Jurkat, Clone E6-1 (cell line): ENCODE measurements at regions not wholly inside any gene's neighbourhood (a gene's known extent, or its start where the extent isn't known, plus 50 kb on each side); places are given as distances from the start of the nearest gene placed in this dataset.

Experiments
- DNase-seq: peaks from one replicate; pipeline ENCODE4 v3.0.0-alpha.2; 2011; ENCODE audit warnings: low read depth, low spot score
- H3K4me3 ChIP-seq: 2 replicates; pipeline ENCODE4 v1.5.1; 2011; ENCODE audit warnings: mild to moderate bottlenecking, low read length, control low read depth, moderate library complexity

- DNase-seq: no peak
- H3K4me3 ChIP-seq: no peak overlapping the region
These were observed 212.8 kb upstream of the KBTBD8 start for GRCh38 chr3:66785191-66785909.

DNA sequence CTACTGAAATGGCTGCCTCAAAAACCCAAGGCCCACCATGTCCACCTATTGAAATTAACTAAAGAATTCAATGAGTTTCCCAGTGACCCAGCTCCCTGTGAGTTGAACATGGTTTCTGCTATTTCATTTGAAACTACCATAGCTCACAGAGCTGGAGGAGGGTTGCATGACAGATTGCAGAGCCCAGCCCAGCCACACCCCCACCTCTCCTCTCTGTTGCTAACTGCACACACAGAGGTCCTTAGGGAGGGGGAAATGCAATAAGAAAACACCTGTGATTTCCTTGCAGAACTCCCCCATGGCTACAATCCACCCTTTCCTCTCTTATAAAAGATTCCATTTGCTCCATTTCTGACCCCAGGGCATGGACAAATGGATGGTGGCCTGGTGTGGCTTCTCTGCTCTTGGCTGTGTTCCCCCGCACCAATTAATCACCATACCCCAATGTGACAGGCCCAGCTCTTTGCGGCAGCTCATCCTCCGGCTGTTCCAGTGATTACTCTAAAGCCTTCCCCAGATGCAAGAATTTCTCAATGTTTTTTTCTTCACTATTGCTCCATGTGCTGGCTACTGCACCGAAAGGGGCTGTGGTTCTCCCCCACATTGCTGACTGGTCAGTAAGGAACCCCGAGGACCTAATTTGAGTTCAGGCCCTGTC is 208.4 kb upstream of the KBTBD8 start:
- DNase-seq: no peak
- no peak overlapping the region for H3K4me3 ChIP-seq

- no peak for DNase-seq
- no peak overlapping the region for H3K4me3 ChIP-seq
These were observed 206.0 kb upstream of the KBTBD8 start for GRCh38 chr3:66792086-66792485.

DNA sequence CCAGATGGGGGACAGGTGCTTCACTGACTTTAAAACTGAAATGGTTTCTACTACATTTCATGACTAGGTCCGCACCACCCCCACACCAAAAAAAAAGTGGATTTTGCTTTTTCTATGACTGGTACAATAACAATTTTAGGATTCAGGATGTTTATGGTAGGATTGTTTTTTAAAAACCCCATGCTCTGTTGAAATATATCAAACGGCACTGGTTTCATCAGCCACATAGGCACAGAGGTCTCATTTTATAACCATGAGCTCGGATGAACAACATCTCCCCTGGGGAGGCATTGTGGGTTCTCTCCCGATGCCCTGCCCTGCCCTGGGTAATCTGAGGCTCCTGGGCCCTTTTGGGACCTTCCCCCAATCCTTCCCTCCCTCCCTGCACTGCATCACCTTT is 202.7 kb upstream of the KBTBD8 start:
- no peak overlapping the region for H3K4me3 ChIP-seq
- no peak for DNase-seq

GRCh38 chr3:66796343-66796742 is 201.8 kb upstream of the KBTBD8 start:
- no peak overlapping the region for H3K4me3 ChIP-seq
- DNase-seq: no peak

DNA sequence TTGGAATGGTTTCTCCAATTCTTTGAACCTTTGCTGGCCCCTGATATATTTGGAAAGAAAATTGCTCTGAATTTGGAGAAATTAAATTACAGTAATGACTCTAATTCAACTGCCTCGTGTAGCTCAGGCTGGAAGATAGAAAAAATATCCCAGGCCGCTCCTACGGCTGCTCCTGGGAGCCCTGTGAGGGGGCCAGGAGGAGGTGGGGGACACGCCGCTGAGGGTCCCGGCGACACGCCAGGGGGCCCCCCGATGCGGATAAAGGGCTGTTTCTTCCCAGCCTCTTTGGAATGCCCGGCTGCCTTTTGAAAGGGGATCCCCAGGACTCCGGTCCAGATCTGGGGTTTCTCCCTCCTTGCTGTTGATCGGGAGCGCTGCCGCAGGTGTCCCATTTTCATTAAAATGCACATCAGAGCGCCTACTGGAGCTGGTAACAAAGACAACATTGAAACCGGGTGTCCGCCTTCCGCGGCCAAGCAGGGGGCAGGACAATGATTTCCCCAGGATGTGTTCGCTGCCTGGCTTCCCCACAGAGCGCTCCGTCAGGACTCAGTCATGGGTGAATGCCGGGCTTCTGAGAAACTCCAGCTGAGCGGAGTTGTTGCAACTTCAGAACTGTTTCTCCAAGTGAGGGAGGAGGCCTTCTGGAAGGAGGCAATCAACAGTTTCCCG is 200.1 kb upstream of the KBTBD8 start:
- DNase-seq: no peak
- no peak overlapping the region for H3K4me3 ChIP-seq

DNA sequence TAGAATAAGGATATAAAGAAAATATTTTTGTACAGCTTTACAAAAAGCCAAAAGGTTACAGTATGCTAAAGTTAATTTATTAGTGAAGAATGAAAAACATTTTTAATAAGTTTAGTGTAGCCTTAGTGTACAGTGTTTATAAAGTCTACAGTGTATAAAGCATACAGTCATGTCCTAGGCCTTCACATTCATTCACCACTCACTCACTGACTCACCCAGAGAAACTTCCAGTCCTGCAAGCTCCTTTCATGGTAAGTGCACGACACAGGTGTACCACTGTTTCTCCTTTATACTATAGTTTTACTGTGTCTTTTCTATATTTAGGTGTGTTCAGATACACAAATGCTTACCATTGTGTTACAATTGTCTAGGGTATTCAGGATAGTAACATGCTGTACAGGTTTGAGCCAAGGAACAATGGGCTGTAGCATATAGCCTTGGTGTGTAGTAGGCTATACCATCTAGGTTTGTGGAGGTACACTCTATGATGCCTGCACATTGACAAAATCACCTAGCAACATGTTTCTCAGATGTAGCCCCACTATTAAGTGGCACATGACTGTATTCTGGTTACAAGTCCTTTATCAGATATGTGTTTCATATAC is 197.1 kb upstream of the KBTBD8 start:
- no peak overlapping the region for H3K4me3 ChIP-seq
- DNase-seq: no peak

DNA sequence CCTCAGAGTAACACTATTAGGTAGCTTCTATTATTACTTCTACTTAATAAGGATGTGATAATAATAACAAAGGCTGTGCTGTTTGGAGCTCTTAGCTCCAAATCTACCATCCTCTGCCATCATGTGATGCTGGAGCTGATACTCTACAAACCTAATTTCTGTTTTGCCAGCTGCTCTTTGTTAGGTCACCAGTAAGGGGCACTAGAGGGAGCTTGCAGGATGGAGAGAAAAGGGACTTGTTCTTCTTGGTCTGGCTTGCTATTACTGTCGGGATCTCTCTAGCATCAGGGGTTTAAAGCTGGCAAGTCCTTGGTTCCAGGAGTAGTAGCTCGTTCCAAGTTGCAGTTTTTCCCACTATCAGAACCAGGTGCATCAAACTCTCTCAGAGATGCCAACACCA is 194.9 kb upstream of the KBTBD8 start:
- DNase-seq: no peak
- no peak overlapping the region for H3K4me3 ChIP-seq

DNA sequence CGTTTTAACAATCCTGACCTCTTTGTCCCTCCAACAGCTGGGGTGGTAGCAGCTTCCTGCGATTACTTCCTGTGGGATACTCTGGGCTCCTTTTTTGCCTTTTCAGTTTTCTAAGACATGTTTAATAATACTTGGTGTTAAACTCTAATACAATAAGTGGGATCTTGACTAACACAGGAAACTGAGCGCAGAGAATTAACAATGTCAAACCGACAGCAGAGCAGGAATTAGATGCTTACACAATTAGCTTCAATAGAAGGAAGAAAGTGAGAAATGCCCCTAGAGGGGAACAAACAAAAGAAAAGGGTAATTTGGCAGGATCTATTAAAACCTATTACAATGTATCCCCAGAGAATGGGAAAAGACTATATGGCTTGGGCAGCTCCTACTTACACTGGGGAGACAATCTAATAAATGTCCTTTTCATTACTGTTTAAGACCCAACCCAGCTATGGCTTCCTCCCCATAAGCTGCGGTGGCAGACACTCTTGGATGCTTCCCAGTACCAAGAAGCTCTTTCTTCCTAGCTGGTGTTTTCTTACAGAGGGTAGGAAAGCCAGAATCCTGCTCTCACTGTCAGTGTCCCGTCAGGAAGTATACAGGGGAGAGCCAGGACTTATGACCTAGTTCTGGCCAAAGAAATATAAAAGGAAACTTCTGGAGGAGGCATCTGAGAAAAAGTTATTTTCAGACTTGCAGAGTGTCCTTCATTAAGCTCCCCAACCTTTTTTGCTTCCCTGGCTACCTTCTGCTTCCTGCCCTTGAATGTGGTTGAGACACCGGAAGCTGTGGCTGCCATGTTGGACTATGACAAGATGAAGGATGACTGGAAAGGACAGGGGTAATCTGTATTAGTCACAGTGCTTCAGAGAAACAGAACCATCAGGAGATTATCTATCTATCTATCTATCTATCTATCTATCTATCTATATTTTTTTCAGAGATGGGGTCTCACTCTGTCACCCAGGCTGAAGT is 194.1 kb upstream of the KBTBD8 start:
- DNase-seq: no peak
- no peak overlapping the region for H3K4me3 ChIP-seq

- H3K4me3 ChIP-seq: no peak overlapping the region
- DNase-seq: peak; percentile 68
These were observed 189.1 kb upstream of the KBTBD8 start for GRCh38 chr3:66808891-66809594.

GRCh38 chr3:66809595-66809958 is 188.5 kb upstream of the KBTBD8 start:
- no peak for DNase-seq
- no peak overlapping the region for H3K4me3 ChIP-seq

- no peak for DNase-seq
- no peak overlapping the region for H3K4me3 ChIP-seq
These were observed 186.0 kb upstream of the KBTBD8 start for GRCh38 chr3:66812136-66812535.

DNA sequence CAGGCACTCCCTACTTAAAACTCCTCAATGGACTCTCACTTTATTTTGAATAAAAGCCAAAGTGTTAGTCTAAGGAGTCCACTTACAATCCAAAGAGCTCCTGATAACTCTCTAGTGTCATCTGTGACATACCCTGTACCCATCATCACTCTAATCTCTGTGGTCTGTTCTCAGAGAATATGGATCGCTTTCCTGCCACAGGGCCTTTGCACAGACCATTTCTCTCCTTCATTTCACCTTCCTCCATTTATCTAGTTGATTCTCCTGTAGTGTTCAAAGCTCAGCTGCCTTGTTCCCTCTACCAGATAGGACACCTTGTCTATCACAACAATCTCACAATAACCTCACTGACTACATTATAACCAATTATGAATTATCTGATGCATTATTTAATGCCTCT is 185.4 kb upstream of the KBTBD8 start:
- DNase-seq: no peak
- no peak overlapping the region for H3K4me3 ChIP-seq

DNA sequence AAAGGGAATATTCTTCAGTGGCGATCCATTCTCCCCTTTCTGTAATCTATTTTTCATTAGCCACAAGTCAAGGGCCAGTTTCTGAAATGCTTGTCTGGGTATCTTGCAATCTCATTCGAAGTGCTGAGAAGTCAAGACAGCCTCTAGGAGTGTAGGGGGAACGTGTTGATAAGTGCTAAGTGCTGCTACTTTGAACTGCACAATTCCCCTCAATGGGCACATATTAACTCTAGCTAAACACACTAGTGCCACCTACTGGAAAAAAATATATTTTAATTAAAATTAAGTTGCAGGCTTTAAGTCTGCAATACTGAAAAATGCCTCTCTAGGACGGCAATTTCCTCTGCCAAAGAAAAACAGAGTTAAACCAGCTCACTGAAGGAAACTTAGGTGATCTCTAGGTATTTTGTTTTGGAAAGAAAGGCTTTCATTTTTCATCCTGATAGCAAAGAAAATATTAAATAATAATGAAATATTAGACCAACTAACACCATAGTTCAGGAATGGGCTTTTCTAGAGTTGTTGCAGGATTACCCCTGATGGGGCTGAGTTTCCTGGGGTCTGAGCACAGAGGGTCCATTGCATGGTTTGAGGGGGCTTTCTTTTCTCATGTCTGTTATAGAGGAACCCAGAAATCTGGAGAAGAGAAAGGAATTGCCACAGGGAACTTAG is 181.9 kb upstream of the KBTBD8 start:
- DNase-seq: peak; percentile 71
- H3K4me3 ChIP-seq: no peak overlapping the region

- H3K4me3 ChIP-seq: no peak overlapping the region
- no peak for DNase-seq
These were observed 180.1 kb upstream of the KBTBD8 start for GRCh38 chr3:66817951-66818557.

- no peak overlapping the region for H3K4me3 ChIP-seq
- no peak for DNase-seq
These were observed 178.1 kb upstream of the KBTBD8 start for GRCh38 chr3:66819993-66820501.

DNA sequence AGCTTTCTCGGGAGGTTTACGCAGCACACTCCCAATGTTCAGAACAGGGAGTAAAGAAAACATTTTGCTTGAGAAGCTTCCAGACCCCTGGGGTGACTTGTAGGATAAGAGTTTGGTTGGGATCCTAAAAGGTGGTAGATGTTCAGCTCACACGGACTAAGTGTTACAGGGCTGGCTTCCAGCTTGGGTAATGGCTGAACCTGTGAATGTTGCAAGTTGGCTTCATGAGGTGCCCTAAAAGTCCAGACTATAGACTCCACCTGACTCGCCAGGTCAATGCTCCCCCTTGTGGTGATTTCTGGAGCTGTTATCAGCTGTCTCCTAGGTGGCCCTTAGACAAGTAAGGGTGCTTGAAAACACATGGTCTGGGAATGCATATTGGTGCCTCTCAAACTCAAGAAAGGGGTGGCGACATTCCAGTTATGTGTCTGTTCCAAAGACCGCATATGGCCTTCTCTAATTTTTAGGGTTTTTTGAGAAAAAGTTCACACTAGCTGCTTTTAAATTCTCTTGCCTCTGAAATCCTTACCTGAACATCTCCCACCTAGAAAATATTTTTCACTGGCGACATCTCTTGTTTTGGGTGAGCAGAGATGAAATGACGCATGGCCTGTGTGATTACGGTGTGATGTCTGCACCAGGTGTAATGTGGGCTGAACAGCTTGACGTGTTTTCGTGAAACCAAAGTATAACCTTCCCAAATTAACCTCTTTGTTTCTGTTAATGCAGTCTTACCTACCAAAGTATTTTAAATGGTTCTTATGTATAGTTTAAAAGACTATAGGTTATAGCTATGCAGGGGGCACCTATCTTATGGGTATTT is 175.7 kb upstream of the KBTBD8 start:
- no peak overlapping the region for H3K4me3 ChIP-seq
- peak; percentile 62 for DNase-seq
